Keratinocyte (primary cell): ENCODE measurements at regions not wholly inside any gene's neighbourhood (a gene's known extent, or its start where the extent isn't known, plus 50 kb on each side); places are given as distances from the start of the nearest gene placed in this dataset.

Source experiments
- EZH2 ChIP-seq: IDR thresholded peaks from one replicate; pipeline ENCODE4 v1.6.1; 2012; ENCODE audit warnings: inconsistent platforms, mild to moderate bottlenecking, low read length, moderate library complexity
- TF ChIP-seq, protein P1 (sequence below), 3 experiments: IDR thresholded peaks in 1 of 3; conservative IDR thresholded peaks in 1 of 3; optimal IDR thresholded peaks in 1 of 3; 2 replicates in 2 of 3; 3 replicates in 1 of 3; pipeline versions ENCODE3 to v1.5.1; 2011; ENCODE audit warnings: low read length in 3 of 3, mild to moderate bottlenecking in 3 of 3, moderate library complexity in 2 of 3, control low read depth in 1 of 3, inconsistent platforms in 1 of 3; ENCODE audit not compliant: insufficient read depth in 2 of 3; ENCODE audit errors: extremely low read depth in 1 of 3

DNA sequence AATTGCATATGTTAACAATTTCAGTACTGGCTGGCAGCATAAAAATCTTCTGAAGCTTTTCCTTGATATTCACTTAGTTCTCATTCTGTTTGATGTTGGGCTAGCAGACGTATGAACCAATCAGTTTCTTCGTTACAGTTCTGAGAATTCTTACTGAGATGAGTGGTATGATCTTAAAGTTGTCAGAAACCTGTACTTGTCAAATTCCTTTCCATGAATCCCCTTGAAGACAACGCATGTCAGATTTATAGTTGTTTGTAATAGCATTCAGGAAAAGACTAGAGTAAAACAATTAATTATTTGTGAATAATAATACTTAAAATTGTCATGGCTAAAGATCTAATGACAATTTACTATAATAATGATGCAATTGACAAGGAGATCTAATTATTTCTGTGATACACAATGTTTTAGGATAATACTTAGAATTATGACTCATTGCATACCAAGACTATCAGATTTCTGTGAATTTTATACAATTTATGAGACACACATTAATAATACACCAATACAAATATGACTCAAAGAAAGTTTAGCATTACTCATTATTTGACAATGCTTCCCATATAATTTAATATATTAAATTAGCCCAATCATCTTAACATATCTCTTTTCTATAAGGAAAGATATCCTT is 447.2 kb downstream of the RFC3 start:
- no peak for TF ChIP-seq EZH2
- TF ChIP-seq, protein P1, sequence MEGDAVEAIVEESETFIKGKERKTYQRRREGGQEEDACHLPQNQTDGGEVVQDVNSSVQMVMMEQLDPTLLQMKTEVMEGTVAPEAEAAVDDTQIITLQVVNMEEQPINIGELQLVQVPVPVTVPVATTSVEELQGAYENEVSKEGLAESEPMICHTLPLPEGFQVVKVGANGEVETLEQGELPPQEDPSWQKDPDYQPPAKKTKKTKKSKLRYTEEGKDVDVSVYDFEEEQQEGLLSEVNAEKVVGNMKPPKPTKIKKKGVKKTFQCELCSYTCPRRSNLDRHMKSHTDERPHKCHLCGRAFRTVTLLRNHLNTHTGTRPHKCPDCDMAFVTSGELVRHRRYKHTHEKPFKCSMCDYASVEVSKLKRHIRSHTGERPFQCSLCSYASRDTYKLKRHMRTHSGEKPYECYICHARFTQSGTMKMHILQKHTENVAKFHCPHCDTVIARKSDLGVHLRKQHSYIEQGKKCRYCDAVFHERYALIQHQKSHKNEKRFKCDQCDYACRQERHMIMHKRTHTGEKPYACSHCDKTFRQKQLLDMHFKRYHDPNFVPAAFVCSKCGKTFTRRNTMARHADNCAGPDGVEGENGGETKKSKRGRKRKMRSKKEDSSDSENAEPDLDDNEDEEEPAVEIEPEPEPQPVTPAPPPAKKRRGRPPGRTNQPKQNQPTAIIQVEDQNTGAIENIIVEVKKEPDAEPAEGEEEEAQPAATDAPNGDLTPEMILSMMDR (optimal IDR thresholded peaks at IDR 0.05 in 1 of 3, IDR thresholded peaks at IDR 0.05 in 1 of 3, conservative IDR thresholded peaks at IDR 0.05 in 1 of 3; ENCODE audit: extremely low read depth in 1 of 3, insufficient read depth in 2 of 3, low read length in 3 of 3), result no peak
